IPS-18c (cell line): ENCODE measurements at regions not wholly inside any gene's neighbourhood (a gene's known extent, or its start where the extent isn't known, plus 50 kb on each side); places are given as distances from the start of the nearest gene placed in this dataset.
"Not testable (repeated sequence)": the region's sequence is repeated elsewhere in the genome, so short reads cannot be mapped to it uniquely, and the experiment has no call there.

Experiments
- H3K4me3 ChIP-seq: 2 replicates; pipeline ENCODE4 v1.7.0; 2013; ENCODE audit warnings: low read depth, mild to moderate bottlenecking, low read length, moderate library complexity; ENCODE audit not compliant: insufficient read depth
- H3K9me3 ChIP-seq: one replicate; pipeline ENCODE4 v1.6.1; 2013; ENCODE audit warnings: mild to moderate bottlenecking, low read length, moderate library complexity; ENCODE audit not compliant: control insufficient read depth, insufficient read depth

DNA sequence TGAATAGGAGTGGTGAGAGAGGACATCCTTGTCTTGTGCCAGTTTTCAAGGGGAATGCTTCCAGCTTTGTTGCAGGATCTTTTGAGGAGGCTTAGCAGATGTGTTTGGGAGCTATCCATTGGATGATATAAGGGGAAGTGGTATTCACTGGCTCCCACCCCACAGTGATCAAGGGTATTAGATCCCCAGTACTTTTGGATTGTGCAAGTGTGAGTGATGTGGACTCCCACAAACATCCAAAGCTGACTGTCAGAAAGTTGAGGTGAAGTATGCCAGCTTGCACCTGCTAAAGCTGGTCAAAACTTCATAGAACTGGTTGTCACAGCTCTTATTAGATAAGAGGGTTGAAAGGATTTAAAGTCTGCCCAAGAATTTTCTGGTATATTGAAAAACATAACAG is 110.1 kb upstream of the BTG1 start:
- Histone ChIP-seq H3K9me3 (no peaks in the 10 kb centered on the region), H3K4me3 (no peak overlapping the region)

DNA sequence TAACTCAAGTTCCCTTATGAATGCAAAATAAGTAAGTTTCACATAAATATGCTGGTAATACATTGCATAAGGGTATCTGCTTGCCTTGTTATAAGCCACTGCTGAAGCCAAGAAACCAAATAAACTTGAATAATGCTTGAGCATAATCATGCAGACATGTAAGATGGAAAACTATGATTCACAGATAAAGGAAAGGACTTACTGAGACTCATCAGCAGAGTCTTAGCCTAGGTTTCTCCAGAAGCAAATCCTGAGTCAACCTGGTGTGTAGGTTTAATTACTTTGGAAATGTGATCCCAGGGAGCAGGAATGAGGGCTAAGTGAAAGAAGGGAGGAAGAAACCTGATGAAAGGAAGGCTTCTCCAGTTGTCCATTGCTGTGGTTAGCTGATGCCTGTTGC is 107.7 kb upstream of the BTG1 start:
- H3K9me3 ChIP-seq: no peaks in the 10 kb centered on the region
- H3K4me3 ChIP-seq: no peak overlapping the region

DNA sequence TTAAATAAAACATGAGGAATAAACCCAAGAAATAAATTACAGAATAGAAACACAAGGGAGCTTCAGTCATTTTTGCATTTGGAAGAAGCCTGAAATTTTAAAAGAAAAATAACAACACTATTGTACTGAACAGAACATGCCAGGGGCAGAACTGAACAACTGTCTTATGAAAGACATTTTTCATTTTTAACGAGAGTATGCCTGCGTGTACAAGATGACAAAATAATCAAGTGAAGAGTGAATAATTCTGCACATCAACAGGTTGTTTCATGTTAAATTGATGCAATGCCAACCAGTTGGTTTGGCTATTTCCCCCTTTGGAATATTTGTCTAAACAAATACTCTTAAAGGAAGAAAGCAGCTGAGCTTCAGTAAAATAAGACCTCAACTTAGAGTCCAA is 103.3 kb upstream of the BTG1 start:
- Histone ChIP-seq H3K4me3 (no peak overlapping the region), H3K9me3 (no peaks in the 10 kb centered on the region)

DNA sequence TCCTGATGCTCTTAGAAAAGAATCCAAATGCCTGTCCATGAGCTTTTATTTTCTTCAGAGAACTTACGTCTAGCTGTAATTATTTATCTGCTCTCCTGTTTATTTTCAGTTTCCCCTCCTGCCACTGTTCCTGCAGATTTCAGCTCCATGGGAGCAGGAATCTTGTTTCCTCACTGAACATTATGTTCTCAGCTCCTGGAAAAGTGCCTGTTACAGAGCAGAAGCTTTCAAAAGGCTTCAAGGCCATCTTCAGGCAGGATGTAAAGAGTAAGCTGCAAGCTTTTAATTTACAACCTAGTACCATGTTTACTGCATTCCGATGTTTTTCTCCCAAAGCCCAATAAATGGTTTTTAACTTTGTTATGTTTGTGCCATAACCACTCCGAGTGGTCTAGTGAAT is 98.4 kb upstream of the BTG1 start:
- Histone ChIP-seq H3K4me3 (no peak overlapping the region), H3K9me3 (peaks cover 2% of the 10 kb centered on the region)

DNA sequence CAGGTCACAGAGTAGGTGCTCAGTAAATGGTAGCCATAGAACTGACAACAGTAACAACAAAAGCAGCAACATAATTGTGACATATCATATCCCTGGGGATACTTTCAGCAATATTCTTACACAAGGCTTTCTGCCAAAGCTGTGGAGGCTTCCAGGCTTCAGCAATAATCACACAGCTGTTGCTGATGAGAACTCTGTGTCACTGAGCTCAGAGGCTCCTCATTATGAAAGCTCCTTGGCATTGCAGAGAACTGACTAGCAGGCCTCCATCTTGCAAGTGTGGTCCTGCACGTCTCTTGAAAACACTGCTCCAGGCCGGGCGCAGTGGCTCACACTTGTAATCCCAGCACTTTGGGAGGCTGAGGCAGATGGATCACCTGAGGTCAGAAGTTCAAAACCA is 97.3 kb upstream of the BTG1 start:
- peaks cover 2% of the 10 kb centered on the region for H3K9me3 ChIP-seq

DNA sequence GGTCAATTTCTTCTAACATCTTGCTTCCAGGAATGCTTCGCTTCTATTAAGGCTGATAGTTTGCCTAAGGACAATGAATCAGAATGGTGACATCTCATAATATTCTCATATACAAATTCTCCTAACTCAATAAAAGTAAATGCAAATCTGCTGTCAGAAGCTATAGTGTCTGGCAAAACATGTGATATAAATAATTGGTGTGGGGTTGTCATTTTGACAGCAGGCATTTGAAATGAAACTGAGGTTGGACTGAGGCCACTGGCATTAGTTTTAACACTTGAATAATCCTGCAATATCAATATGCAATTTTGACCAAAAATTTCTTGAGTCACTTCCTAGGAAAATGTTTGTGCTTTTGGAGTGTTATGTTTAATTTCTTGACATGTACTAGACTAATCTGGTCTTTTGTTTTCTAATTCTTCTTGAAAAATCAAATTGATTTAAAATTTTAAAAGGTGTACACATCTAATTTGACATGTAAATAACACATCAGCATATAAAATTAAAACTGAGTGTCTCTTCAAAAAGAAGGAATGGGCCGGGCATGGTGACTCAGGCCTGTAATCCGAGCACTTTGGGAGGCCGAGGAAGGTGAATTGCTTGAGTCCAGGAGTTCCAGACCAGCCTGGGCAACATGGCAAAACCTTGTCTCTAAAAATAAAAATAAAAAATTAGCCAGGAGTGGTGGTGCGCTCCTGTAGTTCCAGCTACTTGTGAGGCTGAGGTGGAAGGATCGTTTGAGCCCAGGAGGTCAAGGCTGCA is 92.3 kb upstream of the BTG1 start:
- Histone ChIP-seq H3K4me3 (no peak overlapping the region), H3K9me3 (peaks cover 2% of the 10 kb centered on the region)

More for the DNA sequence above, 97.3 kb upstream of the BTG1 start:
- no peak overlapping the region for H3K4me3 ChIP-seq

DNA sequence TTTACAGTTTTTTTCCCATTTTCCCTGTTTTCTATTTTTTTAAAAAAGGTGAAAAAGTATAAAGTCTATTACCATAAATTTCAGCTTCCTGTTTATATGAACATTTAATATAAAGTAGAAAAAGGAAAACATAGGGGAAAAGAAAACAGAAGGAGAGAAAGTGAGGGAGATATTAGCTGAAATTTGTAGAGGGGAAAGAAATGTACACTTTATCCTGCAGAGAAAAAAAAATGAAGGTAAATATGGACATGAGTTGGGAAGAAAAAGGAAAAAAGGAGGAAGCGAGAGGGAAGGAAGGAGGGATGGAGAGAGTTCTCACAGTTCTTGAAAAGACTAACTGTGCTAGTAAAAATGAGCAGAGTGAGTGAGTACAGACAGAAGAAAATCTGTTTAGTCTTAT is 91.6 kb upstream of the BTG1 start:
- no peaks in the 10 kb centered on the region for H3K9me3 ChIP-seq
- H3K4me3 ChIP-seq: no peak overlapping the region

DNA sequence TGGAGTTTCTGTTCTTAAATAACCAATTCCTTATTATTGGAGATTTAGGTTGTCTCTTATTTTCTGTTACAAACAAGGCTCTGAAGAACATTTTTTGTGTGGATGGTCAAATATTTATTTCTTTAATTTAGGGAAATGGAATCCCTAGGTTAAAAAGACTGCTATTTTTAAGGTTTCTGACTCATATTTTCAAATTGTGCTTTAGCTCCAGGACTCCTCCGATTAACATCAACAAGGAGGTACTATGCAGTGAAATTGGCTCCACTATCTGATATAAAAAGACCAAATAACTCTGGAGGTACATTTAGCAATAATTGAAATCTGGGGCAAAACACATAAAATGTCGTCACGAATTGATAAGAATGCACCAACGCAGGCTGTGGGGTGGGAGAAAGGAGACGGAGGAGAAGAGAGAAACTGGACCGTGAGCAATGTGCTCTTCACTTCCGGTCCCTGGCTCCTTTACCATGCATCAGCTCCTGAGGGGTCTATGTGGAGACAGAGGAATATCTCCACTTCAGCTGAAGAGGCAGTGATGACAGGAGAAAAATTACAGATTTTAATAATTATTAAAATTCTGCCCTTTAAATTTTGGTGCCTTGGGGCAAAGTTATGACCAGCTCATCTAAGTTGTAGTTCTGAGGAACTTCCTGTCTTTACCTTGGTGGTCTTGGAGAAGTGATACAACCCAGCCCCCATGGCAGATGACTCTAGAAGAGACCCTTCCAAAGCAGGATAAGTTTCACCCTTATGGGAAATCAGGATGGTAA is 90.2 kb upstream of the BTG1 start:
- H3K9me3 ChIP-seq: no peaks in the 10 kb centered on the region
- H3K4me3 ChIP-seq: no peak overlapping the region

DNA sequence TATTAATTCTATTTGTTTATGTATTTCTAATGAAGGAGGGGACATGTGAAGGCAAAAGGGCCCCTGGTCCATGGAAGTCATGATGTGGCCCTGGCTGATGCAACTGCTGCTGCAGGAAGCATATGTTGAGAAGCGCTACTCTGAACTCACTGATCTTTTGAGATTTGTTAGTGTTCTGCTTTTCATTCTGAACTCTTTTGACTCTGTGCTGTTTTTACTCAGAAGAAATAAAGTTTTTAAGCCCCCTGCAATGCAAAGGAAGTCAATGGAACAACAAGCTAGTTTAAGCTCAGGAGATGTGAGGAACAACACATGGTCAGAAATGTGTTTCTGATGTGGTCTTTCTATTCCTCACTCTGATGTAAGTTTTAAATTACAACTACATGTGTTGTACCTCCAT is 88.9 kb upstream of the BTG1 start:
- Histone ChIP-seq H3K4me3 (no peak overlapping the region), H3K9me3 (no peaks in the 10 kb centered on the region)

DNA sequence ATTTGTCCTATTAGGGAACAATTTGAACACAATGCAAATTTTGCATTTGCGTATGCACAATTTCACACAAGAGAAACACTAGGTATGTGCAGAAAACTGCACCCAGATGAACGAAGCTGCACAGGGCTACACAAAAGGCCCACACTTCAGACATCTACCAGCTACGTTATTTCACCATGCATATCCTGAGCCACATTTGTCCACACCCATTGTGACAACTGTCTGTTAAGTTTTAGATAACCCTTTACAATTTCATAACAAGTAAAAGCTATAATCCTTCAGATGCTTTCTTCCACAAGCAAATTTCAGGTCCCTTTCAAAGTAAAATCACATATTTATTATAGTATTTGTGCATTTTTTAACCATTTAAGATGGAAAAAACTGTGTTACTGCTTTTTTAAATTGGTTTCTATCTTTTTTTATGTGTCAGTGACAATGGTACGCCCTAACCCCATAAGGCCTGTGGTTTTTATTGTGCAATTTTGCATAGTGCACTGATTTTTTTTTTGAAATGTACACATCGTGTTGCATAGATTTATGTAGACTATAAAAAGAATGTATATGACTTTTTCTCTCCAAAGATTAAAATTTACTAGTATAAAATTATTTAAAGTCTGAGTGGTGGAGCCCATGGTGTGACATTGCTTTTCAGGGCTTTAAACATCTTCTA is 87.8 kb upstream of the BTG1 start:
- Histone ChIP-seq H3K4me3 (no peak overlapping the region), H3K9me3 (no peaks in the 10 kb centered on the region)

DNA sequence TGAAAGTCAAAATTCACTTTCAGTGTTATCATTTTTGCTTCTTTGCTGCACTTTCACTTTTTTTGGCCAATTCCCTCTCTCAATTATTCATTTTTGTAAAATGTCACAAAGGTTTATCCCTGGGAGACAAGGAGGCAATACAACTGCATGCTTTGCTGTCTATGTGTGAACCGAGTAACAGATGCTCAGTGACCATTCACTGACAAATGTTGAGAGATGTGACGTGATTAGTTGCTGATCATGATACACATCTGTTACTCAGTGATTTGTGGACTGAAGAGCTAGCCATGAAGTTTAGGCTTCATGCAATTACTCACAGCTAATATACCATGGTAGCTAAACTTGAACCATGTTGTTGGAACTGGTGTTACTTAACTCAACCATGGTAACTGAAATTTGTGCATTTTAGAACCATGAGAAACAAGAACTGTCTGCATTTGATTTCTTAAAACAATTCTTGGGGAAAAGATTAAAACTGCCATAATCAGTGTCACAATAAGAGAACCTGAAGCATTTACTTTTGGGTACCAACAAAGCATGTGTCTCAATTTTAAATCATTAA is 86.8 kb upstream of the BTG1 start:
- not testable (repeated sequence) for H3K9me3 ChIP-seq, H3K4me3 ChIP-seq

DNA sequence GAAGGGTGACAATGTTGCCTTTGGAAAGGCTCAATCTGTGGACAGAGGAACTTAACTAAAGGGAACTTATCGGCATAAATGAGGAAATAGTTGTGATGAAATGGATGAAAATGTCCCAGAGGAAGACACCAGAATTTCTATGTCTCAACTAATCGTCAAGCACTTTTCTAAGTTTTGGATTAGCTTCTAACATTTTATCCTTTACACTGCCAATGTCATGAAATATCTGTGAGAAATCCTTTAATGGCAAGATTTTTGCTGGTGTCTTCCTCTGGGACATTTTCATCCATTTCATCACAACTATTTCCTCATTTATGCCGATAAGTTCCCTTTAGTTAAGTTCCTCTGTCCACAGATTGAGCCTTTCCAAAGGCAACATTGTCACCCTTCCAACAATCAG is 86.3 kb upstream of the BTG1 start:
- H3K9me3 ChIP-seq, H3K4me3 ChIP-seq: not testable (repeated sequence)

DNA sequence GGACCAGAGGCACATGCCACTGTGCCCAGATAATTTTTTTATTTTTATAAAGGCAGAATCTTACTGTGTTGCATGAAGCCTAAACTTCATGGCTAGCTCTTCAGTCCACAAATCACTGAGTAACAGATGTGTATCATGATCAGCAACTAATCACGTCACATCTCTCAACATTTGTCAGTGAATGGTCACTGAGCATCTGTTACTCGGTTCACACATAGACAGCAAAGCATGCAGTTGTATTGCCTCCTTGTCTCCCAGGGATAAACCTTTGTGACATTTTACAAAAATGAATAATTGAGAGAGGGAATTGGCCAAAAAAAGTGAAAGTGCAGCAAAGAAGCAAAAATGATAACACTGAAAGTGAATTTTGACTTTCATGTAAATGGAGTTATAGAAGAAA is 85.9 kb upstream of the BTG1 start:
- H3K4me3 ChIP-seq, H3K9me3 ChIP-seq: not testable (repeated sequence)

DNA sequence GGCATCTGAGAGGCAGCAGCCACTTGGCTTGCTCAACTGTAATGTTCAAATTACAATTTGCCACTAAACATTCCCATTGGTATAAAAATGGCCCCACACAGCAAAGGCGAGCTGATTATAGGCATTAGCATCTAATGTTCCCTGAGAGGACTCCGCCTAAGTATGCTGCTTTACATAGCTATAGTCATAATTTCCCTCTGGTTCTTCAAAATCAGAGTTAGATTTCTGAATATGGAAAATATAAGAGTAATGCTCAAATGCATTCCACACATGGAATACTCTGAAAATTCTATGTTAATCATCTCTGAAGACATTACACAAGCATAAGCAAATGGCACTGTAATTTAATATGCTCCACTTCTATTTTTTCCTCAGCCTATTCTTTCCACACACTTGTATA is 83.7 kb upstream of the BTG1 start:
- H3K4me3 ChIP-seq: no peak overlapping the region

DNA sequence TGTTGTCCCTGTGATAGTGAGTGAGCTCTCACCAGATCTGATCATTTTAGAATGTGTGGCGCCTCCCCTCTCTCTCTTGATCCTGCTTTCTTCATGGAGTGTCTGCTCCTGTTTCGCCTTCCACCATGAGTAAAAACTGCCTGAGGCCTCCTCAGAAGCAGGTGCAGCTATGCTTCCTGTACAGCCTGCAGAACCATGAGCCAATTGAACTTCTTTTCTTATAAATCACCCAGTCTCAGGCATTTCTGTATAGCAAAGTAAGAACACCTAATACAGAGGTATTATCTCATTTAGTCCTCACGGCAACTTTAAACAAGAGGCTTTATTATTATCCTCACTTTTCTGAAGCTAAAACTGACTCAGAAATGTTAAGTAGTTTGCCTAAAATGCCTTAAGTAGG is 81.3 kb upstream of the BTG1 start:
- Histone ChIP-seq H3K4me3 (no peak overlapping the region), H3K9me3 (no peaks in the 10 kb centered on the region)

More for the DNA sequence above, 83.7 kb upstream of the BTG1 start:
- H3K9me3 ChIP-seq: no peaks in the 10 kb centered on the region

DNA sequence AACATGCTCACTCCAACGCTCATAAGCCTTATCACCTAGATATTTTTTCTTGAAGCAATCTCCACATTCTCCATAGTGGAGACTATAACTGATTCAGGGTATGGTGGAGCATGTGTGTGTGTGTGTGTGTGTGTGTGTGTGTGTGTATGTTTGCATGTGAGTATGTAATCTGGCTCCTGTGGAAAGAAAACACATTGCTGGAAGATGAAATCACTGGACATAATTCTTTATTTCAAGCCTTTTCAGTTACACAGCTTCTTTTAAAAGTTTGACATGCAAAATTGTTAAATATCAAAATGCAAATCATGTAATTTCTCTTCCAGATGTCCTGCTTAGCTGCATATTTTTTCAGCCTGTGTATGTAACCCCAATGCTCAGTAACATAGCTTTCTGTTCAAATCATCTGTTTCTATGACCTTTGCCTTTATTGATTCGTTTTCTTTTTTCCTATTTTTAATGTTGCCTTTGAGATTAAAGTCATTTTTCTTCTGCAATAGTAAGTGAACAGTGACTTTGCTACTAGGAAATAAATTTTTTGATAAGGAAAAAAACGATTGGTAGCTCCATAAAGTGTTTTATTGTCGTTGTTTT is 80.5 kb upstream of the BTG1 start:
- Histone ChIP-seq H3K9me3 (no peaks in the 10 kb centered on the region), H3K4me3 (no peak overlapping the region)

DNA sequence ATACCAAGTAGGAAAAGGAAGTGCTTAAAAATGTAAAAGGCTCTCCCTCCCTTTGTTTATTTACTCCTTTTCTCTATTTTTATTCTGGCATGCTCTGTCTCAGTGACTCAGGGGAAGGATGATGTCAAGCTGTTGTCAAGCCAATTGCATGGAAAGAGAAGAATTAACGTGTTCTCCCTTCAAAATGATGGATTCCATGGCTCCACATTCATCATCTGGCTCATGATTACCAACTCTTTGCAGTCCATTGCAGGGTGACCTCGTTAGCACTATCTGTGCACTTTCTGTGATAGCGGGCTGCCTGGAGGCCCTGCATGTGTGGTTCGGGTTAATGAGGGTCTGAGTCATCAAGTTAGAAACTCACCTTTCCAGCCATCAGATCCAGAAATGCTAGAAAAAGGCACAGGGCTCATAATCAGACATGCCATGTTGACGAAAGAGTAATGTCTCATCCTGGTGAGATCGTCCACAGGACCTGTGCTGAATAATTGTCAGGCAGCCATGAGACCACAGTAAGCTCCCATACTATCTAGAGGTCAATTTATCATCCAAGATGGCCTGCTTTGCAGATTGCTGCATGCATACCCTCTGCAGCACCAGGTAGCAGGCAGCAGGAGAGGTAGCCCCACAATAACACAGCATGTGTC is 79.2 kb upstream of the BTG1 start:
- no peak overlapping the region for H3K4me3 ChIP-seq

More for the DNA sequence above, 79.2 kb upstream of the BTG1 start:
- H3K9me3 ChIP-seq: no peaks in the 10 kb centered on the region
